RWPE2 (cell line): ENCODE measurements at regions not wholly inside any gene's neighbourhood (a gene's known extent, or its start where the extent isn't known, plus 50 kb on each side); places are given as distances from the start of the nearest gene placed in this dataset.

Experiments
- ATAC-seq: fragments of 200-7000 bp; cut with Tn5 transposase; 3 replicates; pipeline ENCODE4 v1.9.1; 2021; ENCODE audit warnings: low read depth
- DNase-seq: peaks from one replicate; pipeline ENCODE4 v3.0.0-alpha.2; 2020; ENCODE audit warnings: low spot score
- H3K27ac ChIP-seq: fragments of 450-650 bp; 2 replicates; pipeline ENCODE4 v1.5.1; 2017; ENCODE audit warnings: mild to moderate bottlenecking; ENCODE audit not compliant: poor library complexity, severe bottlenecking
- H3K27me3 ChIP-seq: fragments of 250-450 bp; sonication (Bioruptor Pico); 2 replicates; pipeline ENCODE4 v1.5.1; 2021; ENCODE audit warnings: mild to moderate bottlenecking, moderate library complexity; ENCODE audit not compliant: insufficient read depth, poor library complexity, severe bottlenecking
- H3K36me3 ChIP-seq: fragments of 250-450 bp; sonication (Bioruptor Pico); 2 replicates; pipeline ENCODE4 v1.5.1; 2020; ENCODE audit warnings: low read depth, mild to moderate bottlenecking, moderate library complexity
- H3K4me1 ChIP-seq: fragments of 250-450 bp; sonication (Bioruptor Pico); 2 replicates; pipeline ENCODE4 v1.5.1; 2021; ENCODE audit warnings: mild to moderate bottlenecking, moderate library complexity; ENCODE audit not compliant: insufficient read depth, poor library complexity, severe bottlenecking
- H3K4me3 ChIP-seq: fragments of 250-450 bp; sonication (Bioruptor Pico); 2 replicates; pipeline ENCODE4 v1.5.1; 2021; ENCODE audit warnings: mild to moderate bottlenecking, moderate library complexity; ENCODE audit not compliant: severe bottlenecking
- H3K9me3 ChIP-seq: fragments of 250-450 bp; sonication (Bioruptor Pico); 2 replicates; pipeline ENCODE4 v1.5.1; 2021; ENCODE audit warnings: mild to moderate bottlenecking, moderate library complexity; ENCODE audit not compliant: severe bottlenecking
- CTCF ChIP-seq: fragments of 450-650 bp; IDR thresholded peaks from one replicate; pipeline ENCODE4 v1.5.1; 2017; ENCODE audit warnings: mild to moderate bottlenecking, moderate library complexity; ENCODE audit not compliant: poor library complexity, severe bottlenecking

- Histone ChIP-seq H3K4me1 (no peaks in the 10 kb centered on the region), H3K36me3 (no peaks in the 10 kb centered on the region), H3K9me3 (no peaks in the 10 kb centered on the region), H3K27me3 (no peaks in the 10 kb centered on the region), H3K27ac (no peak overlapping the region), H3K4me3 (no peak overlapping the region)
- DNase-seq (no peak), ATAC-seq (no peak)
- TF ChIP-seq CTCF: no peak
These were observed 548.1 kb upstream of the LMCD1 start for GRCh38 chr3:7953449-7954014.

- no peak overlapping the region for H3K27ac ChIP-seq
- no peak for DNase-seq
- no peaks in the 10 kb centered on the region for H3K27me3 ChIP-seq
- no peaks in the 10 kb centered on the region for H3K4me1 ChIP-seq
- H3K4me3 ChIP-seq: no peak overlapping the region
- no peak for ATAC-seq
- H3K36me3 ChIP-seq: no peaks in the 10 kb centered on the region
- H3K9me3 ChIP-seq: no peaks in the 10 kb centered on the region
- TF ChIP-seq CTCF: no peak
These were observed 544.6 kb upstream of the LMCD1 start for GRCh38 chr3:7957024-7957423.

- H3K4me3 ChIP-seq: no peak overlapping the region
- no peak for DNase-seq
- no peak for TF ChIP-seq CTCF
- no peak for ATAC-seq
- H3K36me3 ChIP-seq: no peaks in the 10 kb centered on the region
- H3K27me3 ChIP-seq: no peaks in the 10 kb centered on the region
- H3K9me3 ChIP-seq: no peaks in the 10 kb centered on the region
- no peaks in the 10 kb centered on the region for H3K4me1 ChIP-seq
- no peak overlapping the region for H3K27ac ChIP-seq
These were observed 542.5 kb upstream of the LMCD1 start for GRCh38 chr3:7959094-7959493.

DNA sequence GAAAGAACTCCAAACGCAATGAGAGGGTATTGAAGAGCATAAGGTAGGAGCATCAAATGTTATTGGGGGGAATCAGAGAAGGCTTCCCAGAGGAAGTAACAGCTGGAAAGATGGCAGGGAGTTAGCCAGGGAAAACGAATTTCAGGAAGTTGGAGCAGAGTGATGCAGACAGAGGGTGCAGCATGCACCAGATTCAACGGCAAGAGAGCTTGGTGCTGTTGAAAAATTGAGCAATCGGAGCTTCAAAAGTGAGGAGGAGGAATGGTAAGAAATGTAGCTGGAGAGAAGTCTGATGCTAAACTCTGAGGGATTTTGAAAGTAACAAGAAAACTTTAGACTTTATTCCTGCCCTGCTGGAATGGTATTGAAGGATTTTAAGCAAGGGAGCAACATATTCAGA lies 541.0 kb upstream of the LMCD1 start:
- no peaks in the 10 kb centered on the region for H3K36me3 ChIP-seq
- no peaks in the 10 kb centered on the region for H3K27me3 ChIP-seq
- ATAC-seq (no peak), DNase-seq (no peak)
- no peak overlapping the region for H3K4me3 ChIP-seq
- H3K9me3 ChIP-seq: no peaks in the 10 kb centered on the region
- H3K27ac ChIP-seq: no peak overlapping the region
- TF ChIP-seq CTCF: no peak
- H3K4me1 ChIP-seq: no peaks in the 10 kb centered on the region

- Histone ChIP-seq H3K4me3 (no peak overlapping the region), H3K9me3 (no peaks in the 10 kb centered on the region), H3K27ac (no peak overlapping the region), H3K4me1 (no peaks in the 10 kb centered on the region), H3K27me3 (no peaks in the 10 kb centered on the region), H3K36me3 (no peaks in the 10 kb centered on the region)
- ATAC-seq: no peak
- DNase-seq: no peak
- no peak for TF ChIP-seq CTCF
These were observed 539.3 kb upstream of the LMCD1 start for GRCh38 chr3:7962301-7962700.
